Thymus (tissue), 11 donors: ENCODE measurements at regions not wholly inside any gene's neighbourhood (a gene's known extent, or its start where the extent isn't known, plus 50 kb on each side); places are given as distances from the start of the nearest gene placed in this dataset.

Source experiments
- DNase-seq, 9 donors: peaks; one replicate each; pipeline ENCODE4 v3.0.0-alpha.2; 2013; ENCODE audit warnings: low spot score in 9 of 9, low read depth in 6 of 9, missing footprints in 1 of 9
- H3K27ac ChIP-seq, 2 donors: one replicate each; pipeline ENCODE4 v1.5.1; 2013; ENCODE audit warnings: control low read depth in 1 of 2, low read depth in 1 of 2, low read length in 1 of 2, mild to moderate bottlenecking in 1 of 2, moderate library complexity in 1 of 2
- H3K27me3 ChIP-seq, 2 donors: one replicate each; pipeline ENCODE4 v1.5.1; 2013; ENCODE audit warnings: low read length in 1 of 2; ENCODE audit not compliant: control insufficient read depth in 2 of 2, insufficient read depth in 1 of 2
- H3K36me3 ChIP-seq, 2 donors: one replicate each; pipeline ENCODE4 v1.5.1; 2013; ENCODE audit warnings: low read length in 1 of 2, mild to moderate bottlenecking in 1 of 2, moderate library complexity in 1 of 2; ENCODE audit not compliant: control insufficient read depth in 2 of 2, insufficient read depth in 2 of 2
- H3K4me1 ChIP-seq, 2 donors: one replicate each; pipeline ENCODE4 v1.5.1; 2013; ENCODE audit warnings: low read length in 2 of 2; ENCODE audit not compliant: control insufficient read depth in 2 of 2, insufficient read depth in 2 of 2
- H3K4me3 ChIP-seq, 2 donors: one replicate each; pipeline ENCODE4 v1.5.1; 2013; ENCODE audit warnings: low read length in 2 of 2, control low read depth in 1 of 2, mild to moderate bottlenecking in 1 of 2
- H3K9me3 ChIP-seq, 2 donors: one replicate each; pipeline ENCODE4 v1.5.1; 2013; ENCODE audit warnings: low read length in 1 of 2, mild to moderate bottlenecking in 1 of 2; ENCODE audit not compliant: control insufficient read depth in 2 of 2, insufficient read depth in 1 of 2
- WGBS: extraction: QIAGEN DNeasy Blood & Tissue Kit; methylation state at CpG from one replicate; pipeline ENCODE4 v1.1.7; 2013; 5-methylcytosine and 5-hydroxymethylcytosine counted together
- donor health status: healthy.

DNA sequence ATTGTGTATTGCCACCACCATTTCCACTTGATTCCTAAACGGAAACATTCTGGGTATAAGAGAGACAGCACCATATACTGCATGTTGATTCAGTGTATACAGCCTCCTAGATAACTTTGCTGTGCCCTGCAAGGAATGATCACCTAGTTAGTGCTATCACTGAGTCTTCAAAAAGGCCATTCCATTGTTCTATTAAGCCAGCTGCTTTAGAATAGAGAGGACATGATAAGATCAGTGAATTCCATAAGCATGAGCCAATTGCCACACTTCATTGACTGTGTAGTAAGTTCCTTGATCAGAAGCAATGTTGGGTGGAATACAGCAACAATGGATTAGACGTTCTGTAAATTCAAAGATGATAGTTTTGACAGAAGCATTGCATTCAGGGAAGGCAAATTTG lies 1047.3 kb downstream of the PCDH18 start:
- Histone ChIP-seq H3K27me3 (no peaks in the 10 kb centered on the region), H3K4me3 (no peak overlapping the region), H3K27ac (no peak overlapping the region), H3K36me3 (no peaks in the 10 kb centered on the region), H3K4me1 (no peaks in the 10 kb centered on the region), H3K9me3 (no peaks in the 10 kb centered on the region)
- 89% methylated on average over 2 of the region's 2 CpGs for WGBS
- DNase-seq: no peak

- Histone ChIP-seq H3K27ac (no peak overlapping the region), H3K4me1 (no peaks in the 10 kb centered on the region), H3K27me3 (no peaks in the 10 kb centered on the region), H3K4me3 (no peak overlapping the region), H3K36me3 (no peaks in the 10 kb centered on the region), H3K9me3 (peaks cover 0 to 4% of the 10 kb centered on the region in 2 donors)
- DNase-seq: no peak
- WGBS: 91% methylated on average over 1 of the region's 1 CpG
These were observed 1055.5 kb downstream of the PCDH18 start for GRCh38 chr4:136476753-136477152.

GRCh38 chr4:136471051-136471450 lies 1061.2 kb downstream of the PCDH18 start:
- Histone ChIP-seq H3K4me1 (no peaks in the 10 kb centered on the region), H3K27ac (no peak overlapping the region), H3K27me3 (no peaks in the 10 kb centered on the region), H3K36me3 (no peaks in the 10 kb centered on the region), H3K4me3 (no peak overlapping the region), H3K9me3 (peaks cover 0 to 4% of the 10 kb centered on the region in 2 donors)
- no peak for DNase-seq
- 94% methylated on average over 2 of the region's 2 CpGs for WGBS

GRCh38 chr4:136465691-136466090 lies 1066.6 kb downstream of the PCDH18 start:
- Histone ChIP-seq H3K27me3 (no peaks in the 10 kb centered on the region), H3K4me1 (no peaks in the 10 kb centered on the region), H3K9me3 (no peaks in the 10 kb centered on the region), H3K4me3 (no peak overlapping the region), H3K36me3 (no peaks in the 10 kb centered on the region), H3K27ac (no peak overlapping the region)
- no peak for DNase-seq
- 92% methylated on average over 1 of the region's 1 CpG for WGBS

- WGBS: 87% methylated on average over 1 of the region's 1 CpG
- H3K9me3 ChIP-seq: no peaks in the 10 kb centered on the region
These were observed 1068.4 kb downstream of the PCDH18 start for GRCh38 chr4:136463941-136464340.

DNA sequence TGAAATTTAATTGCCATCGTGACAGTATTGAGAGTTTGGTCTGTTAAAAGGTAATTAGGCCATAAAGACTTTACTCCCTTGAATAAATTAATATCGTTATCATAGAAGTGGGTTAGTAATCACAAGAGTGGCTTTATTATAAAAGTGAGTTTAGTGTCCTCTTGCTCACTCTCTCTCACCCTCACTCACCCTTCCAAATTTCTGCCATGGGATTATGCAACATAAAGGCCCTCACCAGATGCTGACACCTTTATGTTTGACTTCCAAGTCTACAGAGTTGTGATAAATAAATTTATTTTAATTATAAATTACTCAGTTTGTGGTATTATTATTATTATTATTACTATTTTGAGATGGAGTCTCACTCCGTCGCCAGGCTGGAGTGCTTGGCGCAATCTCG lies 1070.8 kb downstream of the PCDH18 start:
- WGBS: 96% methylated on average over 6 of the region's 6 CpGs
- Histone ChIP-seq H3K9me3 (peaks cover 0 to 13% of the 10 kb centered on the region in 2 donors), H3K36me3 (no peaks in the 10 kb centered on the region), H3K4me1 (no peaks in the 10 kb centered on the region), H3K27ac (no peak overlapping the region), H3K27me3 (no peaks in the 10 kb centered on the region), H3K4me3 (no peak overlapping the region)
- no peak for DNase-seq

More at GRCh38 chr4:136463941-136464340, 1068.4 kb downstream of the PCDH18 start:
- Histone ChIP-seq H3K27me3 (no peaks in the 10 kb centered on the region), H3K4me3 (no peak overlapping the region), H3K27ac (no peak overlapping the region), H3K36me3 (no peaks in the 10 kb centered on the region), H3K4me1 (no peaks in the 10 kb centered on the region)
- DNase-seq: no peak

- Histone ChIP-seq H3K27ac (no peak overlapping the region), H3K4me1 (no peaks in the 10 kb centered on the region), H3K4me3 (no peak overlapping the region), H3K36me3 (no peaks in the 10 kb centered on the region), H3K27me3 (no peaks in the 10 kb centered on the region), H3K9me3 (peaks cover 0 to 17% of the 10 kb centered on the region in 2 donors)
- DNase-seq: no peak
- WGBS: 93% methylated on average over 4 of the region's 4 CpGs
These were observed 1074.0 kb downstream of the PCDH18 start for GRCh38 chr4:136458326-136458725.

GRCh38 chr4:136457577-136457976 lies 1074.7 kb downstream of the PCDH18 start:
- no peaks in the 10 kb centered on the region for H3K4me1 ChIP-seq
- H3K27me3 ChIP-seq: no peaks in the 10 kb centered on the region
- WGBS: 90% methylated on average over 5 of the region's 5 CpGs
- H3K27ac ChIP-seq: no peak overlapping the region
- H3K9me3 ChIP-seq: peaks cover 0 to 19% of the 10 kb centered on the region in 2 donors
- no peak for DNase-seq
- no peak overlapping the region for H3K4me3 ChIP-seq
- H3K36me3 ChIP-seq: no peaks in the 10 kb centered on the region

- Histone ChIP-seq H3K27me3 (no peaks in the 10 kb centered on the region), H3K36me3 (no peaks in the 10 kb centered on the region), H3K9me3 (peaks cover 0 to 22% of the 10 kb centered on the region in 2 donors), H3K4me1 (no peaks in the 10 kb centered on the region), H3K4me3 (no peak overlapping the region), H3K27ac (no peak overlapping the region)
- no peak for DNase-seq
- WGBS: 94% methylated on average over 2 of the region's 2 CpGs
These were observed 1075.3 kb downstream of the PCDH18 start for GRCh38 chr4:136457004-136457403.

DNA sequence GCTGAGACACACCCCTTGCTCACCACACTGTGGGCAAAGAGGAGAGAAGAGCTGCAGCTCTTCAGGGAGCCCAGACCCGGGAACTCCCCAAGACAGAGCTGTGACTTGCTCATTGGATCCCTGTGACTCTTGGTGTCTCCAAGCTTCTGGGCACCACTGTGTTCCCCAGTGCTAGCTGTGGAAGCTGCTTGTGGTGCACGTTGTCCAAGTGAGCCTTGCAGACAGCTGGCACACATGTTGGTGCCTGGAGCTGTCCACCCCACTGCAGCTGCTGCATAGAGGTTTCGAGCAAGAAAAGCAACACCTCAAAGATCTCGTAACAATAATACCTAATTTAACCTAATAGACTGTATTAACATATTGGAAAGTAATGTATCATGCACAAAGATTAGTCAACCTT lies 1089.3 kb downstream of the PCDH18 start:
- no peak overlapping the region for H3K4me3 ChIP-seq
- DNase-seq: no peak
- peaks cover 0 to 15% of the 10 kb centered on the region in 2 donors for H3K9me3 ChIP-seq
- H3K27ac ChIP-seq: no peak overlapping the region
- no peaks in the 10 kb centered on the region for H3K4me1 ChIP-seq
- WGBS: 93% methylated on average over 4 of the region's 4 CpGs
- no peaks in the 10 kb centered on the region for H3K27me3 ChIP-seq
- H3K36me3 ChIP-seq: no peaks in the 10 kb centered on the region
